GM18520 (cell line): ENCODE measurements at regions not wholly inside any gene's neighbourhood (a gene's known extent, or its start where the extent isn't known, plus 50 kb on each side); places are given as distances from the start of the nearest gene placed in this dataset.
"Not testable (repeated sequence)": the region's sequence is repeated elsewhere in the genome, so short reads cannot be mapped to it uniquely, and the experiment has no call there.

Experiments used
- ATAC-seq: cut with Tn5 transposase; IDR thresholded peaks from one replicate; pipeline ENCODE4 v1.9.1; 2021; ENCODE audit not compliant: unreplicated experiment

GRCh38 chr3:174336784-174337183 lies 522.4 kb upstream of the NAALADL2 start:
- ATAC-seq = no peak

- no peak for ATAC-seq
Measured at GRCh38 chr3:174337227-174337626, 521.9 kb upstream of the NAALADL2 start.

- no peak for ATAC-seq
Measured at GRCh38 chr3:174340624-174341587, 518.2 kb upstream of the NAALADL2 start.

GRCh38 chr3:174342171-174342570 lies 517.0 kb upstream of the NAALADL2 start:
- no peak for ATAC-seq

- no peak for ATAC-seq
Measured at GRCh38 chr3:174342941-174343501, 516.1 kb upstream of the NAALADL2 start.

GRCh38 chr3:174346141-174346540 lies 513.0 kb upstream of the NAALADL2 start:
- ATAC-seq = no peak

- ATAC-seq = no peak
Measured at GRCh38 chr3:174346571-174346970, 512.6 kb upstream of the NAALADL2 start.

GRCh38 chr3:174347474-174348138 lies 511.5 kb upstream of the NAALADL2 start:
- ATAC-seq = no peak

GRCh38 chr3:174352227-174352626 lies 506.9 kb upstream of the NAALADL2 start:
- no peak for ATAC-seq

GRCh38 chr3:174355505-174355904 lies 503.6 kb upstream of the NAALADL2 start:
- ATAC-seq = no peak

GRCh38 chr3:174356596-174356995 lies 502.5 kb upstream of the NAALADL2 start:
- no peak for ATAC-seq

GRCh38 chr3:174358252-174358651 lies 500.9 kb upstream of the NAALADL2 start:
- ATAC-seq = no peak

GRCh38 chr3:174362556-174362955 lies 496.6 kb upstream of the NAALADL2 start:
- no peak for ATAC-seq

- no peak for ATAC-seq
Measured at GRCh38 chr3:174363256-174363655, 495.9 kb upstream of the NAALADL2 start.

- ATAC-seq = no peak
Measured at GRCh38 chr3:174365796-174366195, 493.3 kb upstream of the NAALADL2 start.

GRCh38 chr3:174366904-174367303 lies 492.2 kb upstream of the NAALADL2 start:
- ATAC-seq = not testable (repeated sequence)

- ATAC-seq = no peak
Measured at GRCh38 chr3:174376346-174376745, 482.8 kb upstream of the NAALADL2 start.

- no peak for ATAC-seq
Measured at GRCh38 chr3:174377096-174377495, 482.0 kb upstream of the NAALADL2 start.

- ATAC-seq = no peak
Measured at GRCh38 chr3:174377684-174378083, 481.4 kb upstream of the NAALADL2 start.

- no peak for ATAC-seq
Measured at GRCh38 chr3:174382878-174383277, 476.3 kb upstream of the NAALADL2 start.

- no peak for ATAC-seq
Measured at GRCh38 chr3:174387736-174388135, 471.4 kb upstream of the NAALADL2 start.

GRCh38 chr3:174397848-174398247 lies 461.3 kb upstream of the NAALADL2 start:
- ATAC-seq = no peak
